ENCODE measurements at regions not wholly inside any gene's neighbourhood (a gene's known extent, or its start where the extent isn't known, plus 50 kb on each side); places are given as distances from the start of the nearest gene placed in this dataset.
"Not testable (repeated sequence)": the region's sequence is repeated elsewhere in the genome, so short reads cannot be mapped to it uniquely, and the experiment has no call there.

DNA sequence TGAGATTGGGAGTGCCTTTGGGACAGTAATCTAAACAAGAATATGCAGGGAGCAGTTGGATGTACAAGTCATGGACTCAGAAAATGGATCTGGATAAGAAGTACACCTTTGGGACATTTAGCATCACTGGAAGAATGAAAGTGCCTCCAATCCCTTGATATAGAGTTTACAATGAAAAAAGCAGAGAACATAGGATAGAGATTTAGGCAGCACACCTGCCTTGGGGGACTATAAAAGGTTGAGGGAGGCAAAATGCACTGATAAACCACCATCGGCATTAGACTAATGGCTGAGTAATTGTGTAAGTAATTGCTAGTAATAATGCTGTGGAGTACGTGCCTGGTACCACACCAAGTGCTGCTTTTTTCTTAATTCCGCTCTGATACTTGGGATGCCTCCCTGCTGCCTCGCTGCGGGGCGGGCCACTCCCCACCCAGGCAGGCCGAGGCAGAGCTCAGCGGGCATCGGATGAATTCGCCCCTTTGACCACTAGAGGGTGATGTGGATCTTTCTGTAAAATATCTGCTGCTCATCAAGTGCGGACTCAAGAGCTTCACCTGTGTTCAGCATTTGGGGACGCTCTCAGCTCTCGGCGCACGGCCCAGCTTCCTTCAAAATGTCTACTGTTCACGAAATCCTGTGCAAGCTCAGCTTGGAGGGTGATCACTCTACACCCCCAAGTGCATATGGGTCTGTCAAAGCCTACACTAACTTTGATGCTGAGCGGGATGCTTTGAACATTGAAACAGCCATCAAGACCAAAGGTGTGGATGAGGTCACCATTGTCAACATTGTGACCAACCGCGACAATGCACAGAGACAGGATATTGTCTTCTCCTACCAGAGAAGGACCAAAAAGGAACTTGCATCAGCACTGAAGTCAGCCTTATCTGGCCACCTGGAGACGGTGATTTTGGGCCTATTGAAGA is 99.9 kb downstream of the ANKRD18B start:
- peak; percentile 44 to 58 for DNase-seq

DNA sequence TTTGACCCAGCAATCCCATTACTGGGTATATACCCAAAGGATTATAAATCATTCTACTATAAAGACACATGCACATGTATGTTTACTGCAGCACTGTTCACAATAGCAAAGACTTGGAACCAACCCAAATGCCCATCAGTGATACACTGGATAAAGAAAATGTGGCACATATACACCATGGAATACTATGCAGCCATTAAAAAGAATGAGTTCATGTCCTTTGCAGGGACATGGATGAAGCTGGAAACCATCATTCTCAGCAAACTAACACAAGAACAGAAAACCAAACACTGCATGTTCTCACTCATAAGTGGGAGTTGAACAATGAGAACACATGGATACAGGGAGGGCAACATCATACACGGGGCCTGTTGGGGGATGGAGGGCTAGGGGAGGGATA is 104.3 kb downstream of the ANKRD18B start:
- DNase-seq, result not testable (repeated sequence)

DNA sequence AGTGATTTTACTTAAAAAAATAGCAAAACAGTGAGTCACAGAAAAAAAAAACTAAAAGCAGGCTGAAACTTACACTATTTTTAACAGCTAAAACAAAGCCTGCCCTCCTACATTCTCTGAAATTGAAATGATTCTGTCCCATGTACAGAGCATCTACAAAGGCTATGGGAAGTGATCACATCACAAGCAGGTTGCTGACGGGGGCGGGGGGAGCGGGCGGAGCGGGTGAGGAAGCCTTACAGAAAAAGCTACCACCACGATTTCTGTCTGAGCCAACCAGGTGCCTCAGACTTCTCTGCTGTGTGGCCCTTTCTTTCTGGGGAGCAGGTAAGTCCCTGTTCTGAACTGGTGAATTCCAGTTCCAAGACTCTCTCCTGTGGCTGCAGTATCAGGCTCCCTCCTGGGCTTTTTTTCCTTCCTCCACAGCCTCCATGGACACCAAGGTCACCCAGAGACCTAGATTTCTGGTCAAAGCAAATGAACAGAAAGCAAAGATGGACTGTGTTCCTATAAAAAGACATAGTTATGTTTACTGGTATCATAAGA is 104.9 kb downstream of the ANKRD18B start:
- no peak for DNase-seq

DNA sequence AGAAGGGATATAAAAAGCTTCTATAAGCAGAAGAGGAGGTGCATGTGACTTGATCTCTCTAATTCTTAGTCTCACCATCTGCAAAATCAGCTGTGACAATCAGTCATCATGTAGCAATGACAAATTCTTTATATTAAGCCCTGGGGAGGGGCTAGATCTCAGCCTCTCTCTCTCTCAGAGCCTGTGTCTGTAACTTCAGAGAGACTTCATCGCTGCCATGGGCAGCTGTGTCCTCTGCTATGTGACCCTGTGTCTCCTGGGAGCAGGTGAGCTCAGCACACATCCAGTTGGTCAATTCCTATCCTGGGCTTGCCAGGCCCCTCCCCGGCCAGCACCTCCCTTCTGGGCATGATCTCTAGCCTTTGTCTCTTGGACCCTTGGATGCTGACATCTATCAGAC is 109.6 kb downstream of the ANKRD18B start:
- DNase-seq, result no peak

DNA sequence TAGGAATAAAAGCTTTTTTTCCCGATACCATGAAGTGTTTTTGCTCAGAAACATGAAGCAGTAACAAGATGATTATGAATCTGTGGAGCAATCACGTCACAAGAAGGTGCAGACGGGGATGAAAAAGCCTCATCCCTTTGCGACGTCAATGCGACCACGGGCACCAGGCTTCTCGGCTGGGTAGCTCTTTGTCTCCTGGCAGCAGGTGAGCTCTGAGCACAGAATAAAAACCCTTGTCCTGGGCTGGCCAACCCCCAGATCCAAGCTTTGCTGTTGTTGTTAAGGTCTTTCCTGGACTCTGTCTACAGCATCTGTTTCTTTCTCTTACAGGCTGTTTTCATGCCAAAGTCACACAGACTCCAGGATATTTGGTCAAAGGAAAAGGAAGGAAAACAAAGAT is 113.8 kb downstream of the ANKRD18B start:
- DNase-seq, result no peak

DNA sequence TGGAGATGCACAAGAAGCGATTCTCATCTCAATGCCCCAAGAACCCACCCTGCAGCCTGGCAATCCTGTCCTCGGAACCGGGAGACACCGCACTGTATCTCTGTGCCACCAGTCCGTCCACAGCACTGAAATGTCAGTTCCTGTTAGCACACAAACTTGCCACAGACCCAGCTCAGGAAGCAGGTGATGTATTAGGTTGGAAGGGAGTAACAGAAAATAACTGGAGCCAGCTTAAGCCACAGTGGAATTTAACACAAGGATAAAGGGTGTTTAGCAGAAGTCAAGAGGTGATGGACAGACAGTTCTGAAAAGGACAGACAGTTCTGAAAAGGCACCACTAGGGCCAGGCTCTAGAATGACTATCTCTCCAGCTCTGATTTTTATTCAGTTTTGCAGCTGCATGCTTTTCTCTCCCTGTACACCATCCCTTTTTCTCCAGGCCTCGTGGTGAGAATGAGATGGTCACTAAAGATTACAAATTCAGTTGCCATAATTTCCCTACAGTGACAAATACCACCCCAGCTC is 114.4 kb downstream of the ANKRD18B start:
- DNase-seq, result no peak

DNA sequence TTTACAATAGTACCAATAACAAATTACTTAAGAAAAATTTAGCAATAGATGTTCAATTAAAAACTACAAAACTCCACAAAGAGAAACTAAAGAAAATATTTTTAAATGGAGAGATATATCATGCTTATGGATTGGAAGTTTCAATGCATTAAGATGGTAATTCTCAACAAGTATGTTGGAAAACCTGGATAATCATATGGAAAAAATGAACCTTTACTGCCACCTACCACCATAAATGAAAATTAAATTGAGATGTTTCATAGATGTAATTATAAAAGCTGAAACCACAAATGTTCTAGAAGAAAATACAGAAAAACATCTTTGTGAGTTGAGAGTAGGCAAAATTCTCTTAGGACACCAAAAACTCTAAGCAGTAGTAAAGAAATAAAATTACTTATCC is 121.7 kb downstream of the ANKRD18B start:
- DNase-seq, result no peak

DNA sequence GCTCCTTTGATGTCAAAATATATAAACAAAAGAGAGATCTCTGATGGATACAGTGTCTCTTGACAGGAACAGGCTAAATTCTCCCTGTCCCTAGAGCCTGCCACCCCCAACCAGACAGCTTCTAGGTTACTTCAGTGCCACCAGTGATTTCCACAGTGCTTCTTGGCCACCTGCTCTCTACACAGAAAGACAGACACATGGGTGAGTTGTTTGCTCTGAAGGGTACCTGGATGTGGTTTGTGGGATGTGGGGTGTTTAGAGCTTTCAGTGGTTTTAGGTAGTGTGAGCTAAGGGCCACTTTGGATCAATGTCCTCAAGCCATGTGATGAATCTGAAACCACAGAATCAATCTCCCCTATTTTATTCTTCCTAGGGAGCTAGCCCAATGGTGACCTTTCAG is 125.4 kb downstream of the ANKRD18B start:
- no peak for DNase-seq

DNA sequence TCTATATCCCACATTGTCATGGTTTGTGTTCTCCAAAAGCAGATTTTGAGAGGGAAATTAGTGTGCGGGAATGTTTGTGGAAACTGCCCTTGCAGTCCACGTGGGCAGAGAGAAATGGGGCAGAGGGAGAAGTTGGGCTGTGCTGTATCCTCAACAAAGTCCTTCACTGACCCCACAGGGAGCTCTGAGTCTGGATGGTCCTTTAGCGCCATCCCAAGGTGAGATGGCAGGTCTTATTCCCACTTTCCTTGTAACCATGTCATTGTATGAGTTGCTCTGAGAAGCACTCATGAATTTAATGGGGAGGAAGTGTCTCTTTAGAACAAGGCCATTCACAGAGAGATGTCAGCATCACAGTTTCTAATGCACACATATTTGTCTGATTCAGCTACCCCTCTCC is 127.1 kb downstream of the ANKRD18B start:
- DNase-seq, result no peak

DNA sequence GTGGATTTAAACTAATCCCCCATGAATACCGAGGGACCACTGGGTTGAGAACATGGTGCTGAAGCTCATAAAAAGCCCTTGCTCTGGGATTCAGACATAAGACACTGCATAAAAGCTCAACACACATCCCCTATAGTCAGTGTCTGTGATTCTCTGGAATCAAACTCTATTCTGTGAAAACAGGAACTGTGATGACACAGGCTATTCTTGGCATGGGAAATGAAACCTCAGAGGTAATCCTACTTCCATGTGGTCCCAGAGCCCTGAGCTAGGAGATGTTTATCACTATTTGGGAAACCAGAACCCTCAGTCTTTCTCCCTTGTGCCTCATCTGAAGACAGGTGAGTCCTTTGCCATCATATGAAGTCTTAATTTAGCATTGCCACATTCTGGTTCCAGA is 135.4 kb upstream of the PRSS3 start:
- no peak for DNase-seq

DNA sequence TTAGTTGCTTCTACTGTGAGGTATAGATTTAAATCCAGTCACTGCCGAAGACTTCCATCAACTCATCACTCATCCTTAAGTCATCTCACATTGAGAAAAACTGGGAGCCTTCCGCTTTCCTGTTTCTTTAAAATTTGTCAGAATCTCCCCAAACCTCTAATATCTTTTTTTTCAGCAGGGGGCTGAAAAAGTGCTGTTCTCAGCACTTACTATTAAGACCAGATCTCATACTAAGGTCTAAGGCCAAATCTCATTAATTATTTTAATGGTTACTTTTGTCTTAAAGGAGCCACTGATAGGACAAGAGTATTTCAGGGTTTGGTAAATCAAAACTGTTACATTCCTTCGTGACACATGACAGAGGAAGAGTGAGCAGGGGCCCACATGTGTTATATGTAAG is 134.6 kb upstream of the PRSS3 start:
- DNase-seq, result no peak

DNA sequence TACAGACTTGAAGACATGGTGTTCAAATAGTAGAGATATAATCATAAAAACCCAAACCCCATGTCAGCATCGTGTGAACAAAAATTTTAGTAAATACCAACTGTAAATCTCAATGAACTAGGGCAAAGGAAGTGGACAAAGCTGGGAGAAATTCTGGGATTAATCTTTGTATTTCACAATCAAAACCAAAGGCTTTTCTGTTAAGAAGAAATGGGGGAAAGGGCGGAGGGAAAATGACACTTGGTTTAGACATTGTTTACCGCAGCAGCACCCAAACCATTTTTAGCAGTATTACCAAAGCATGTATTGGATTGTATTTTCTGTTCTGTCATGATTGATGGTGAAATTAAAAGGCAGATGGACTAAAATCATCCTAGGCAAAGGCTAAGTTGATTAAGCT is 134.2 kb upstream of the PRSS3 start:
- no peak for DNase-seq

DNA sequence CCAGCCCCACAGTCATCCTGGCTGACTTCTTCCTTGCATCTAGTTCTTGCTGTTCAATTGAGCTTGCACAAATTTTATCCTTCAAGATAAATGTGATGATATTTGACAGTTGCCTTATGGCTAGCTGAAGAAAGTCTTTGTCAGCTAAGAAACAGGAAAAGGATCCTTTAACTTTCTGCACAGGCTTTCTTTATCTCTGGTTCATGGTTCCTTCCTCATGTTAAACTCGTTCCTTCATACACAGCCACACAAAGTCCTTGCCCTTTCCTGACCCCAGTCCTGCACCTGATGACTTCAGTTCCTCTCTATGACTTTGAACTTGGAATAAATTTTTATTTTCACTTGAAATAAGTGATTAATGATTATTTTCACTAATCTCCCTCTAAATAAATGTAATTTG is 132.5 kb upstream of the PRSS3 start:
- DNase-seq, result no peak

DNA sequence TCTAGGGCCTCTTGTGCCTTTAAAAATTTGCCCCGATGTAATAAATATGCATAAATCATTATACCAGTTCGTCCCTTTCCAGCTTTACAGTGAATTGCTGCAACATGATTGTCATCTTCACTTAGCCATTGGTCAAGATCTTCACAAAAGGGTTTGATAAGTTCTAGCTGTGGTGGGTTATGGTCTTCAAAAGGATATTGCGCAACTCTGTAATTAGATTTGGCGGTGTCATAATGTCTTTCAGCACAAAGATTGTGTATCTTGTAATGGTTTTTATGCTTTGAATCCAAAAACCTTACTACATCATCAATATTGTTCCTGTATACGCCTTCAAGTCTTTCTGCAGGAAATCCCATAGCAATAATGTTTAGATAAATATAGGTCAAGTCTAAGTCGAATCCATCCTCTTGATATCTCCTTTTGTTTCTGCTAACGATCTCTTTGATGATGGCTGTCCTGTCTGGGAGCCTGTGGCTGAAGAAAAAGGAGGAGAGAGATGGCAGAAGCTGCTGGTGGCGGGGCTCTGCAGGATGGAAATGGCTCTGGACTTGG is 119.1 kb upstream of the PRSS3 start:
- not testable (repeated sequence) for DNase-seq

DNA sequence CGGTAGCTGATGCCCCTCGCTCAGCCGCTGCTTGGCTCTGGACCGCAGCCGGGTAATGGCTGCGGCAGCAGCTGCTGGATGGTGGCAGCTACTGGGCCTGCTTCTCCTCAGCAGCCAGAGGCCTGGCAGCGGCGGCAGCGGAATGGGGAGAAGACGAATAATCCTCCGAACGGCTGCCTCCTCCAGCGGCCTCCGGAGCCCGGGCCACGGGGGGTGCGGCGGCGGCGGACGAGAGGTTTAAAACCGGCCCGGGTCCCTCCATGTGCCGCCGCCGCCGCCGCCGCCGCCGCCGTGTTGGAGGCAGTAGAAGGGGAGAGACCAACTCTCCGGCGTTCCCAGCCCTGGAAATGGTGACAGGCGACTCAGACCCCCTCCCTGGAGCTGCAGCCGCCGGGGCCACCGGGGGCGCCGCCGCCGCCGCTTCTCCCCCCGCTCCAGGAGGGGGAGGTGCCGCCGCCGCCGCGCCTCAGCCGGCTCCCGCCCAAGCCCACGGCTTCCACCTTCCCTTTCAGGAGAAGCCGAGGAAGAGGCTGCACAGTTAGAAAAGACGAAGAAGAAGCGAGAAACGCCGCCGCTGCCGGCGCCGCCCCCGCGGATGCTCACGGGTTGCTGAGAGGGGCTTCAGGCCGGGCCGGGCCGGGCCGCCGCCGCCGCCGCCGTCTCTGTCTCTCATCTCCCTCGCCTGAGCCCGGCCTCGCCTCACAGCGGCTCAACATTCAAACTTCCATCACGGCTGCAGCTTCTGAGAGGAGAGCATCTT is 118.4 kb upstream of the PRSS3 start:
- DNase-seq, result peak; percentile 45 to 77

DNA sequence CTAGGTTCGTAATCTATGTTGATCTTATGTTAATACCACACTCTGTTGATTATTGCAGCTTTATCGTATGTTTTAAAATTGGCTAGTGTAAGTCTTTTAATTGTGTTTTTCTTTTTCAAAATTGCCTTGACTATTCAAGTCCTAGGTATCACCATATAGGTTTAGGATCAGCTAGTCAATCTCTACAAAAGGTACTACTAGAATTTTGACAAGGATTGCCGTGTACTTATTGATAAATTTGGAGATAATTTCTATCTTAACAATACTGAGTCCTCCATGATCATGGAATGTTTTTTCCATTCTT is 117.9 kb upstream of the PRSS3 start:
- DNase-seq, result no peak

DNA sequence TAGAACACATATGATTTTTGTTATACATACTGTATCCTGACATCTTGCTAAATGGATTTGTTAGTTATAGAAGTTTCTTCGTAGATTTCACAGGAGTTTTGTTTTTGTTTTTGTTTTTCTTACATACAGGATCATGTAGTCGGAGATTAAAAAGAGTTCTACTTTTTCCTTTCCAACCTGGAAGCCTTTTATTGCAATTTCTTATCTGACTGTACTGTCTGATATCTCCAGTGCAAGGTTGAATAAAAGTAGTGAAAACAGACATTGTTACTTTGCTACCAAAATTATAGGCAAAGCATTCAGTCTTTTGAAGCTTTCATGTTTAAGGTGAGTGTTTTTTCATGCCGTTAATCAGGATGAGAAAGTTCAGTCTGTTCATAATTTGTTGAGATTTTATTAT is 117.4 kb upstream of the PRSS3 start:
- no peak for DNase-seq

DNA sequence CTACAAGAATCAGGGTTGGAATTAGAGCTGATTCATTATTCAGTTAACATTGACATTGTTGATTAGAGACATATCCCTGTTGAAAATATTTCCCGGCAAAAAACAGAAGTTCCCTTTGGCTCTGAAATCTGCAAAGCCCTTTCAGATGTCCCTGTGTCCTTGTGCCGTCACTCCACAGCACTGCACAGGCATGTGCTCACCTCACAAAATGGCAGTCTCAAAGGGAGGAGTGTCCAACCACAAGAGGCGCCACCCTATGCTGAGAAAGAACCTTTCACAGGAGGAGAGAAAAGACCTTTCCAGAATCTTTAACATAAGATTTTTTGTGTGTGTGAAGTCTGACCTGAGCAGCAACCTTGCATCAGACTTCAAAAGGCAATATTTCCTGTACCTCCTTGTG is 112.8 kb upstream of the PRSS3 start:
- no peak for DNase-seq

DNA sequence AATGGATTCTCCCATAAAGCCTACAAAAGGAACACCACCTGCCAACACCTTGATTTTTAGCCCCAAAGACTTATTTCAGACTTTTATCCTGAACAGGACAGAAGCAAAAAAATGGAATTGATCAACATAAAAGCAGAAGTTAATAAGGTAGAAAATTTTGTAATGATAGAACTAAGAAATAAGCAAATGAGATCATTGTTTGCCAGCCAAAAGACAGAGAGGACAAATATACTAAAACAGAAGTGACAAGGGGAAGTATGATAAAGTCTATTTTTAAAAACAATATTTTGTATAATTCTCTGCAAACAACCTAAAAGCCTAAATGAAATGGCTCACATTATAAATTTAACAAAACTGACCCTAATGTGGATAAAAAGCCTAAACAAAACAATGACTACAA is 110.5 kb upstream of the PRSS3 start:
- no peak for DNase-seq

DNA sequence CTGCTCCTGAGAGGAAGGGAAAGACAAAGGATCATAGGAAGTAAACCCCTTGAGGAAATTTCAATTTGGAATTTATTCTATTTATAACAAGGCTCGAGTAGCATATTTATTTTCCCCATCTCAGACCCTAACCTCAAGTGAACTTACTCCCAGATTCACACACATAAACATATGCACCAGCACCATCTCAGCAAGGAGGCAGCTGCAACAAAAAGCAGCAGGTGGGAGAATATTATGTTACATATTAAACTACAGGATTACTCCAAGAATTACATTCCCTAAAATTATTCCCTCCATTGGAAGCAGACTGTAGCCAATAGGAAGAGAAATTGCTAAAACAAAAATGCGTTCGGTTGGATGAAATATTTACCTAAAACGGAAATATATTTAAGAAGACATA is 108.4 kb upstream of the PRSS3 start:
- no peak for DNase-seq

DNA sequence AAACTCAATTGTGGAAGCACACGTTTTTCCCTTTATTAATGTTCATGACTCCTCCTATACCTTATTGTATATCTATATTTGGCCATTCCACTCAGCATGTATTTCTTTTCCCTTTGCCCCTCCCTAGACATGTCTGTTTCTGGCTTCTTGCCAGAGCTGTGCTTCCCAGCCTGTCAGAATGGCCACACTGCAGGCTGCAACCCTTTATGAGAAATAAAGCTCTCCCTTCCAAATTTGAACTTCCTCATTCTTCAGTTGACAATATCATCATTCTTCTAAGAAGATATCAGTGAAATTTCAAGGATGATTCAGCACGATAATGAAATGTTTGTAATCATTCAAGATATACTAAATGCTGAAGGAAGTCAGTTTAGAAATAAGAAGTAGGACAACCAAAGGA is 107.6 kb upstream of the PRSS3 start:
- DNase-seq, result no peak

DNA sequence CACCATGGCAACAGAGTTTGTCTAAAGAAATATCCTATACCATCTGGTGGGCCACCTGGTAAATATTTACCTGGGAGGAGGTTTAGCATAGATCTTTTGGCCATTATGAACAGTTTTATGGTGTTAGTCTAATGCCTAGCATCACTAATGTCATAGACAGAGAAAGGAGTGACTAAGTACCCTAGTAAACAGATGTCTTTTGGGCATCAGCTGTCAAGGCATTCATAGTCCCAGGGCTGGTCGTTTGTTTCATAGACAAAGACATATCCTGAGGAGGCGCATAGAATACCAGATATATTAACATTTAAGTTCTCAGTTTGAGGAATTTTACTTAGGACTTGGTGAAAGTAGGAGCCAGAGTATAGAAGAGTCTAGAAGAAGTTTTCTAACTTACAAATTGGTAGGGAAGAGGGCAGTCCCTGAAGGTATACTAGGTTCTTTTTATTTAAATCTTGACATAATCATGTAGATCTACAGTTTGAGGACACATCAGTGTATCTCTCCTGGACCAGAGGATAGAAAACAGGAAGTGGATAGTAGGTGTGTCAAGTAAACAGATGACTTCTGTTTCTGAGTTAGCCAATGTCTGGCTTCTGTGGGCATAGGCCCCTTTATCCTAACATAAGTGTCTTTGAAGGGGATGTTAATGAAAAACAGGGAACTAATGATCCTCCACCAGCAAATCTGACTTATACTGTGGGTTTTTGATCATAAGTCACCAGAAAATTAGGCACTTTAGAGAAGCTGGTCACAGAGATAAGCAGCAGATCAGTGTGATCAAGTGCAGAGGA is 105.0 kb upstream of the PRSS3 start:
- no peak for DNase-seq

DNA sequence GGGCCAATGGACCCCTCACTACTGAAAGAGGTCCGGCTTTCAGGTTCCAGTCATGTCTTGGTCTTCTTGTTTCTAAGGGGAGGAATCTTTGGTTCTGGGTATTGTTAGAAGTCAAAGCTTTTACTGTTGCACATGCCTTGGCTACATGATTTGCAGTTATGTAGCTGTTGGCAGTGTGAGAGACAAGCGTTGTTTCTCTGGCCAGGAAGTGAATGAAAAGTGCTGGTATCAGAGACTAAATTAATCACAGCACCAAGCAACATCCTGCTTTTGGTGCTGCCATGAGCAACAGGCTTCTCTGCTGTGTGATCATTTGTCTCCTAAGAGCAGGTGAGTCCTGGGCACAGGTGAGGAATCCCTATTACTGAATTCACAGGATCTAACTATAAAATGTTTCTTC is 100.1 kb upstream of the PRSS3 start:
- DNase-seq, result no peak
